ENCODE measurements at regions not wholly inside any gene's neighbourhood (a gene's known extent, or its start where the extent isn't known, plus 50 kb on each side); places are given as distances from the start of the nearest gene placed in this dataset.
"Not testable (repeated sequence)": the region's sequence is repeated elsewhere in the genome, so short reads cannot be mapped to it uniquely, and the experiment has no call there.

DNA sequence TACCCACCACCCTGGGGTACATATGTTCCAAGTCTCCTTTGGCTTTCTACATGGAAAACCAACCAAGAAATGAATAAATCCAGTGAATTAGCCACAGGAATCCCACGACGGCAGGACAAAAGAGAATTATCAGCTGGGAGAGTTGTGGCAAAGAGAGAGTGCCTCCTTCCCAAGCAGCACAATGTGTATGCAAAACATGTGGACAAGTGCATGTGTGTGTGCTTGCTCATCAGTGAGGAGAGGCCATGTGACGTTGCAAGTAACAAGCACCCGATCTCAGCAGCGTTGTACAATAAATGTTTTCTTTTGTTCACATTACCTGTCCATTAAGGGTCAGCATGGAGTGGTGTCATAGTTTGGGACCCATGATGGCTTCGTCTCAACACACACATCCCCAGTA lies 50.0 kb upstream of the EMX2 start:
- no peak for DNase-seq

DNA sequence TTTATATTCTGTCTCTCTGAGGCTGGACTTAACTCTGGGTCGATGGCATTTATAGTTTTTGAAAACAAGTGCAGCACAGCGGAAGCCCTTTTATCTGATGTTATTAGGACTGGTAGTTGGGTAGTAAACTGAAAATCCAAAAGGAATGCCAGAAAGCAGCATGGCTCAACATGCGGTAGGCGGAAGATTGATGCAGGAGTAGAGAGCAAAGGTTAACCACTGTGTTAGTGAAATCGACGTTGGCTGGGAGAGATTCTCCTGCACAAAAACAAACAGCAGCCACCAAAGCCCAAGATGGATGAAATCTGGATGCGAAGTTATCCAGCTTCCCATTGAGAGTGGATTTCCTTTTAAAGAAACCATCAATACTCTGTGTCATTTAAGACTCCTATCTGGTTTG lies 54.5 kb upstream of the EMX2 start:
- no peak for DNase-seq

DNA sequence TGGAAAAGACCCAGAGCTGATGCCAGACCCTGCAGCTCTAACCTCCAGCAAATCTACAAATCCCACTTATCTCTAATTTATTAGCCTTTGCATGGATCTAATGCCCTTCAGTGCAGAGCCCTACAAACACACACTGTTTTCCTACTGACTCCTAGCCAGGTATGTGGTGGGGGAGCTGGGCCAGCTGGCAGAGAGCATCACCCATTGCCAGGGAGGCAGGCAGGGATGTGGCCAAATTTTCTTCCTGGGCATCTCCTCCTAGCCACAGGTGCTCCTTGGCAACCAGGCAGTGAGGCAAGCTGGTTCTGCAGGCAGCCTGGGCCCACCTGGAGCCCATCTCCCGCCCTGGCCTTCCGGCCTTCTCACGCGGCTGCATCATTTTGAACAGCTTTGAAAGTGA lies 55.9 kb upstream of the EMX2 start:
- no peak for DNase-seq

DNA sequence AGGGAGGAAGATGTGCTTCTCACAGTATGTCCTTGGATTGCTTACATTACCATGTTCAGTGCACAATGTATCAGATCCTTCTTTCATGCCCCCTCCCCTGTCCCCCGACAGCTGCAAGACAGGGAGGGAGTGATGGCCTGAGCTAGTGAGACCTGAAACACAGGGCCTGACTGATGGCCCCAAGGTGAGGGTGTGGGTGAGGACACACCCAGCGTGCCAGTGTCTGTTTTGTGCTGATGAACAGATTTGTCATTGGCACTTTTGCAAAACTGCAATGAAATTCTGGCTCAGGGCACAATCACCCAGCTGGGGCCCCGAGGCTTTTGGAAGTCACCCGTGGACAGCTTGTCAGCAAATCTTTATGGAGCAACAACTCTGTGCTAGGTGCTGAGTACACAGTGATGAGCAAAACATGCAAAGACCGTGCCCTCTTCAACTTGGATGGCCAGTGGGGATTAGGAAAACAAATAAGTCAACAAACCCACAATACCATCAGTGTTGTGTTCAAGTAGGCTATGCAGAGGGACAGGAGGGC lies 59.4 kb upstream of the EMX2 start:
- DNase-seq = no peak

DNA sequence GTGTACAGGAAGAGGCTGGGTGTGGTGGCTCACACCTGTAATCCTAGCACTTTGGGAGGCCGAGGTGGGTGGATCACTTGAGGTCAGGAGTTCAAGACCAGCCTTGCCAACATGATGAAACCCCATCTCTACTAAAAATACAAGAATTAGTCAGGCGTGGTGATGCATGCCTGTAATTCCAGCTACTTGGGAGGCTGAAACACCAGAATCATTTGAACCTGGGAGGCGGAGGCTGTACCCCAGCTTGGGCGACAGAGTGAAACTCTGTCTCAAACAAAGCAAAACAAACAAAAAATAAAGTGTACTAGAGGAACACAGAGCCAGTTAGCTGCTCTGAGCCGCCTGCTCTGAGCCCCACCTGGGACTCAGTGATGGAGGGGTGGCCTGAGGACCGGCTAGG lies 61.5 kb upstream of the EMX2 start:
- not testable (repeated sequence) for DNase-seq

DNA sequence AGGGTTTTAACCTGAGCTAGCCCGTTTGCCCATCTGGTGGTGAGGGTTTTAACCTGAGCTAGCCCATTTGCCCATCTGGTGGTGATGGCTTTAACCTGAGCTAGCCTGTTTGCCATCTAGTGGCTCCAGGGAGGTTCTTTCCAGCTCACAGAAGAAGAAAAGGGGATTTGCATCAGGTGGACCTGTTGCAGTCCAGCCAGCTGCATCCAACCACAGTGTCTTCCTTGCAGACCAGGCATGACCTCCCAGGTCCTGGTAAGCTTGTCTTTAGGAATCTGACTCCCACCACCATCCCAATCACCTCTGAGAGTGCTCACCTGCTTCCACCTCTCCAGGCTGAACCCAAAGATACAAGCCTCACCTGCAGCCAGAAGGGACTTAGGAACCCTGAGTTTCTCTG lies 62.4 kb upstream of the EMX2 start:
- DNase-seq = no peak

DNA sequence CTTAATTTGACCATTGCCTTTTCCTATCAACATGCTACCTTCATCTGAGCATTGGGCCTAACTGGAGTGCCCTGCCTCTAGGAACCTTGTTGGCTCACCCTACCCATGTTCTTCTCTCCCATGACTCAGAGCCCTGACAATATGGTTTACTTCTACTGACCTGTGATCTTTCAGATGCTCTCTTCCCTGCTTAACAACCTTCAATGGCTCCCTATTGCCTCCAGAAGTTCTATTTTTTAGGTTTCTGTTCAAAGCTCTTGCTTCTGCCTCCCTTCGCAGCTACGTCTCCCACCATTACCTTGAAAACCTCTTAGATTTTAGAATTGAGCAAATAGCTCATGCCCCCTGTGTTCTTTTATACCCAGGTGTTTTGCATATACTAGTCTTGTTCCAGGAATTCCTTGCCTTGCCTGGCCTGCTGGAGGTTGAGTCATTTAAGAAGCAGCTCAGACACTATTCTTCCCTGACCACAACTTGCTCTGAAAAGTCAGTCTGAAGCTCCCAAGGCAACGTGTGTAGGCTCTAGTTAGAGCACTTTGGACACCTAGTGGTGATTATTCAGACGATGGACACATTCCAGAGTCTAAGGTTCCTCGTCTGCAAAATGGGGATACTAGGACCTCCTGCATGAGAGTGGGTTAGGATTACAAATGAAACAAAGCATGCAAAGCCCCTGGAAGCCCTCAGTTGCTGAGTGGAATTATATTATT lies 64.4 kb upstream of the EMX2 start:
- peak in 1 of 2 experiments; percentile 31 for DNase-seq

DNA sequence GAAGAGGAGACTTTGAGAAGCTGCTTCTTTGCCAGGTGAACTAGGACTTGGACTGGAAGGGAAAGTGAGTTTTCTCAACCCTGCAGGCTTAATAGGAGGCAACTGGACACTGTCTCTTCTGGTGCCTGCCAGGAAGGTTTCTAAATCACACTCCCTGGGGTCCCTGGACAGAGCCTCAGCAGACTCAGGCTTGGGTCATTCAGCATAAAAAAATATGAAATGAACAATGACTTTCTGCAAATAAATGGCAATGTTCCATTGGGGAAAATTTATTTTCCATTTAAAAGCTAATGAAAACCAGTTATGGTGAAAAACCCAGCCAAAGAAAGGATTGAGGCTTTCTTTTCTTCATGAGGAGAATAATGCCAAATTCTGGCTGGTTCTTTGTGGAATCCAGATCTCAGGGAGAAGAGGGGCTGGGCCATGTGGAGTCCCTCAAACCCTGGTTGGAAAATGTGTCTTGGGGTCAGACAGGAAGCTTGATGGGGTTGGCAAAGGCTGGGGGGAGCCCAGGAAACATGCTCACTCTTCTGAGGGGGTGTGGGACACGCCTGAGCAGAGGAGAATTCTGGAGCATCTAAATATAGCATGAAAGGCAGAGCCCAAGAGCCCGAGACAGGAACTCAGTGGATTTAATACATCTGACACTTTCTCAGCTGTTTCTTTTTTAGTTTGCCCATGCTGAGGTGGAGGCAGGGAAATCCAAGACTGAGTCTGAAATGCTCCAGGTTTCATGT lies 65.2 kb upstream of the EMX2 start:
- no peak for DNase-seq

DNA sequence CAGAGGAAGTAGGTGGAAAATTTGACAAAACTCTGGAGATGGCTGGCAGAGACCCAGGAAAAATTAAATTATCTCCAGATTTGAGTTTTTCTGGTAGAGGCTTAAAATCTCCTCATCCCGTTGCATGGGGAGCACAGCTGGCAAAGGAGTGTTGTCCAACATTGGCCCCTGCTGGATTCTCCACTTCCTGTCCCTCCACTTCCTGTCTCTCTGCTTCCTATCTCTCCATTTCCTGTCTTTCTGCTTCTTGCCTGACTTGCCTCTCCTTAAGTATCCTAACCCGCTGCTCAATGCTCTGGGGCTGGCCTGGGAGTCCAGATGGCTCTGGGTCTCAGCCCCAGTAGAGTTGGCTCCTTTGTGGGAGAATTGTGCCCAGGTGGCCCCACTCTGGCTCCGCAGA lies 65.8 kb upstream of the EMX2 start:
- no peak for DNase-seq

DNA sequence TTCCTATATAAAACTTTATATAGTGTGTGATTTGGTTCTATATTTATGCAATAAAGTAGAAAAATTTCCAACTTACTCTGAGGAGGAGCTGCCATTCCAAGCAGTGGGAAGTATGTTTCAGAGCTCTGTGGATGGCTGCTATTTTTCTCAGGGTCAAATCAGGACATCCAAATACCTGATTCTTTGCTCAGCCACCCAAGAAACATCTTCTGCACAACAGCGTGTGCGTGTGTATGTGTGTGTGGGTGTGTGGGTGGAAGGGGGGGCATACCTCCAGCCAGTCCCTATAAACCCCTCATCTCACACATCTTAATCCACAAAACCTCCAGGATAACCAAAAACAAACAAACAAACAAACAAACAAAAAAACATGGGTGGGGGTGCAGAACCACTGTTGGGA lies 66.3 kb upstream of the EMX2 start:
- no peak for DNase-seq

DNA sequence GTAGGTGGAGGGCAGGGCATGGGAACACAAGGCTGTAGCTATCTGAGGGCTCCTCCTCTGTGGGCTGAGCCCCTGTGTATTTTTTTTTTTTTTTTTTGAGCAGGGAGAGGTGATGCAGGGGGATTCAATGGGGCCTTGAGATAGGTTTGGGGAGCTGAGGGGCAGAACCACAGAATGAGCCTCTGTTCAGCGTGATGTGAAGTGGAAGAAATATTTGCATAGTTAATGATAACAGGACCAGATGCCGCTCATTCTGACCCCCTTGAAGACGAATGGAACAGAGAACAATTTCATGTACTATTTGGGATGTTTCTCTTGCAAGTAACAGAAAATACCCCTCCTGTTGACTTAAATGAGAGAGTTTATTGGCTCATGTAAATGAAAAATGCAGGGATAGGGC lies 69.7 kb upstream of the EMX2 start:
- DNase-seq = no peak

DNA sequence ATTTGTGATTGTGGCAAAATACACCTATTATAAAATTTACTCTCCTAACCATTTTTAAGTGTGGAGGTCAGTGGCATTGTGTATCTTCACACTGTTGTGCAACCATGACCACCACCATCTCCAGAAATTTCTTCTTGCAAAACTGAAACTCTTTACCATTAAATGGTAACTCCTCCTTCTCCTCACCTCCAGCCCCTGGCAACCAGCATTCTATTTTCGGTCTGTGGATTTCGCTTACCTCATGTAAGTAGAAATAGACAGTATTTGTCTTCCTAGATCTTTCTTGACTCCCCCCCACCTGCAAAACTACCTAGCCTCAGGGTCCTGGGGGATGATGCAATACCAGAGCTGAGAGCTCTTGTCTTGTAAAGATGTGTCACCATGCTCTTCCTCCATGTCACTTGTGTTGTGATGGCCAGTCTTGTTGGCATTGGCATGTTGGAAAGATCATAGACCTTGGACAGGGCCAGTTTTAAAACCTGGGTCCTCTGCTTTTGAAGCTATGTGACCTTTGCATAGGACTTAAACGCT lies 71.1 kb upstream of the EMX2 start:
- no peak for DNase-seq

DNA sequence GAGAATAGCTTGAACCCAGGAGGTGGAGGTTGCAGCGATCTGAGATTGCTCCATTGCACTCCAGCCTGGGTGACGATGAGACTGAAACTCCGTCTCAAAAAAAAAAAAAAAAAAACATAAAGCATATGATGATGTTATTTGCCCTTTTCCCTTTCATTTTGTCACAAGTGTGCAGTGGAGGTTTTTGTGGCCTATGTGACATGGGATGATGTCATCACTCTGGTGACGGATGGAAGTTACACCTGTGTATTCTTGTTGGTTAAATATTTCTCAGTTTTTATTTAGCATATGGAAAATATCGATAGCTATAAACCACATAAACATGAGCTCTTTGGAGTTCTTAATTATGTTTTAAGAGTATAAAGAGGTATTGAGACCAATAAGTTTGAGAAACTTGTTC lies 71.8 kb upstream of the EMX2 start:
- no peak for DNase-seq

DNA sequence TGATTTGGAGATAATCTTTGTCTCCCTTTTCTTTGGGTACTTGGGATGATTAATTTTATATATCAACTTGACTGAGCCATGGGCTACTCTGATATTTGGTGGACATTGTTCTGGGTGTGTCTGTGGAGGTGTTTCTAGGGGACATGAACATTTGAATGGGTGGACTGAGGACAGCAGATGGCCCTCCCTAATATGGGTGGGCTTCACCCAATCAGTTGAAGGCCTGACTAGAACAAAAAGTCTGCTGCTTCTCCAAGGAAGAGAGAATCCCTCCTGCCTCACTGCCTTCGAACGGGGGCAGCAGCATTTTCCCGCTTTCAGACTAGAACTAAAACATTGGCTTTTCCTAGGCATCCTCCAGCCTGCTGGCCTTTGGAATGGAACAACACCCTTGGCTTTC lies 73.9 kb upstream of the EMX2 start:
- DNase-seq = no peak

DNA sequence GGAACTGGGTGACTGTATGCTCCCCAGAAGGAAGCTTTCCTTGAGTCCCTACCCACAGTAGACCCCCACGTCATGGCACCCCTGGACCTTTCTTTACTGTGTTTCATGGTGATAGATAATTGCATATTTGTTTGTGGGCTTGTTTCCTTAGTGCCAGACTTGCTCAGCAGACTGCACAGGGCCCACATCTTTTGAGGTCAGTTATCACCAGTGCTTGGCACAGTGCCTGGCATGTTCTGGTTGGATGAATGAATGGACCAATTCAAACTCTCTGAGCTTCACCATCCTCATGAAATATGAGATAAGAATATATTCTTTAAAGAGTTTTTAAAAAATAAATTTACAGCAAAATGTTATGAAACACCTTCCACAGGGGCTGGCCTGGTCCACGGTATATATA lies 78.4 kb upstream of the EMX2 start:
- DNase-seq = no peak

DNA sequence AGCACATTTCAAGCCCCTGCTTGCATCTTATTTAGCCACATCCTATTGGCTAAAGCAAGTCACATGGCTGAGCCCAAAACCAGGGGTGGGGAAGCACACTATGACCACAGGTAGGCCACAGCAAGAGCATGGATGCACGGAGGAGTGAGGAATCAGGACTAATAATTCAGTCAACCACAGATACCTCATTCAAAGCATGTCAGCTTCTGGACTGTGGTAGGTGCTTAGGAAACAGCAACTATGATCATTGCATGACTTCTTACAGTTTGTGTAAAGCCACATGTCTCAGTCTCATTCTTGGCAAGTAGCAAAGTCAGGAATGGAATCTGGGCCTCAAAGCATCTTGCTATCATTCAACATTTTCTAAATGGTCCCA lies 79.0 kb upstream of the EMX2 start:
- no peak for DNase-seq

DNA sequence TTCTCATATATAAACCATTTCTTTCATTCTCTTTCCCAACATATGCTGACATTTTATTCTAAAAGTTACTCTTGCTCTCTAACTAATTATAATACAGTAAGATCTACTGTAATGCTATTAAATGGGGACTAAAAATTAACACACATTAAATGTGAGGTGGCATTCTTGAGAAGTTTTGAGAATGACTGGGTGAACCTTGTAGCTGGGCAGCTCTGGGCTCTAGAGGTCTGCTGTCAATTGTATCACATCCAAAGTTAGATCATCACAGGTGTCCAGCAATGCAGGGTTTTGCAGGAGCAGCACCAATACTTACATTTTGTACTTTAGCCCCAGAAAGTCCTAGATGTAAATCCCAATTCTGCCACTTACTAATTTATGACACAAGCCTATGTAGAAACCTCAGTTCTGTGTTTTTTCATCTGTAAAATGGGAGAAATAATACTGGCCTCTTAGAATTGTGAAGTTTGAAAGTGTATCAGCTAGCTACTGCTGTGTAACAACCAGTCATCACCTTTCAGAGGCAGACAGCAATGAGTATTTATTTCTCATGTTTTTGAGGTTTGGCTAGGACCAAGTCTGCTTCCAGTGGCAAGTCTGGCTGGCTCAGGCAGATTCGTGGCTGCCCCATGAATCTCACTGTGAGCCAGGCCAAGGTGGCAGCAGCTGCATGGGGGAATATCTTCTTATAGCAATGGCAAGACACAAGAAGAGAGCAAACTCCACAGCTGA lies 79.6 kb upstream of the EMX2 start:
- DNase-seq = no peak

DNA sequence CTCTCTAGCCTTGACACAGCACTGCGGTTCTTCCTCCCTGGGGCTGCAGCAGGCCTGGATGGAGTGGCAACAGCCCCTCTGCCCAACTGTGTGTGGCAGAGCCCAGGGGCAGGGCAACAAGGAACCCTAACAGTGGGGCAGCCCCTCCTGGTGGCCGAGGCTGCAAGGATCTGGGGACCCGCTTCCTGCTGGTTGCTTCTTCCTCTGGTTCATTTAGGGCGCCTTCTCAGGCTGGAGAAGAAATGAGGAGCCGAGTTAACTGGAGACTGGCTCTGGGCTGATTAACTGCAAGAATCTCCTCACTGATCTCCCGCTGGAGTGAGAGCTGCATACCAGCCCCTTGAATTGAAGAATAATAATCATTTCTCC lies 80.1 kb upstream of the EMX2 start:
- DNase-seq = peak in 1 of 2 experiments; percentile 26

DNA sequence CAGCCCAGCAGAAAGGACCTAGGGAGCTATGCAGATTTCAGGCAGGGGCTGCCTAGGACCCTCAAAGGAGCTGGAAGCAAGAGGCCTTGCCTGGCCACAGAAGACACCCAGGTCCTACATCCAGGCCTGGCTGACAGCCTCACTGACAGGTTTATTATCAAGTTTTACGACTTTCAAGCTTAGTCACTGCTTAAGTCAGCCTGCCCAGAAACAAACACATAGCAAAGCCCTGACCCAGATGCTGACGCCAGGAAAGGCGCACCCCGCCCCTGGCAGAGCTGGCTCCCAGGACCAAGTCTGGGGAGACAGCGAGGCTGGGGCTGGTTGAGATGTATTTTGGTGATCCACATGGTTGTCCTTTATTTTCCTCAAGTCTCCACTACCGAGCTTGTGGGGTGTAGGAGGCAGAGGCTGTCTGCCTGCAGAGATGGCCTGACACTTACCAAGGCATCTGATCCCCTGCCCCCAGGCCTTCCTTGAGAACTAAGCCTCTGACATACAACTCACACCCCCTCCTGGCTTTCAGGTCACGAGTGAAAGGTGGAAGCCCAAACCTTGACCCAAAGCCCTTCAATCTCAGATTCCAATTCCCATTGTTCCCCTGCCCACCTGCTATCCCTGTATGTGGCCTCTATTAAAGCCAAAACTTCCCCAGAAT lies 80.7 kb upstream of the EMX2 start:
- DNase-seq = no peak

DNA sequence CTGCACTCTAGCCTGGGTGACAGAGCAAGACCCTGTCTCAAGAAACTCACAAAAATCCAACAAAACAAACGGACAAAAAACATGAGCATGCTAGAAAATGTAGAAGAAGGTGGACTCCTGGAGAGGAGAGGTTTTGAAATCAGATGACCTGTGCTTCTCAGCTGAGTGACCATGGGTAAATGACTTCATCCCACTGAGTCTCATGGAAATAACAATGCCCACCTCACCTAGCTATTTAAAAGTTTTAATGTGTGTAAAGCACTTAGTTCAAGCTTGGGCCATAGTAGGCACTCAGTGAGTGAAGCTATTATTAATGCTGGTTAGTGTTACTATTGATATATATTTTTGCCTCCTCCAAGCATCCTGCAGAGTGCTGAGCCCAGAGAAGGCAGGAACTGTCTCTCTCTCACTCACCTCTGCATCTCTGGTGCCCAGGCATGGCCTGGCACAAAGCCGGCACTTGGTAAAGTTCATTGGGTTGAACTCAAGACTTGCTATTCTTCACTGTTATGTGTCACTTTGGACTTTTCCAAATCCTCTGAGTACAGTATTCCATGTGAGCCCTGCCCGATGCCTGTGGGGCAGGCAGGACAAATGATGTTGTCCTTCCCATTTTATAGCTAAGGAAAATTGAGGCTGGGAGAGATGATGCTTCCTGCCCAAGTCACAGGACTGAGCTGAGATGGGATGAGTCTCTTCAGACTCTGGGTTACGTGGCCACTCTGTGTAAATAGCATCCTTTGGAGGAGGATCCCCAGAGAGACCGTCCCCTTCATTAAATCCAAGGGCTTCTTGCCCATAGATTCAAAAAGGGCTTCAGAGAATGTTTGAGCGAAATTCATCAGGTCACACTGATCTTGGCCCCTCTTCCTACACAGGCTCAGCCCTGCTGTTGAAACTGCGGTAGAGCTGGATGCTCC lies 81.4 kb upstream of the EMX2 start:
- DNase-seq = no peak

DNA sequence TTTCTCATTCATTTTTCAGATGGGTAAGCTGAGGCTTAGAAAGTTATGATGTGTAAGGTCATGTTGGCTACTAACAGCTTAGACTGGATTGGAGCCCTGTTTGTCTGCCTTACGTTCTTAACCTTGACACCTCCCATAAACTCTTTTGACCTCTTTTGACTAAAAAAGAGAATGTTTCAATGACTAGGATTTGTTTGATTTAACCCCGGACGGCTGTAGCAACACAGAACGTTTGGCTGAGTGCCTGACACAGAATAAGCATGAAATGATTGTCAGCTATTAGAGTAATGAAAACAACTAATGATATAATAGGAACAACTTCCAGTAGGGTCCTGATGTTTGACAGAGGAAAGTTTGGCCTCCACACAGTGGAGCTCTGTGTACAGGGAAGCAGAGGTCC lies 83.3 kb upstream of the PDZD8 start:
- DNase-seq = no peak

DNA sequence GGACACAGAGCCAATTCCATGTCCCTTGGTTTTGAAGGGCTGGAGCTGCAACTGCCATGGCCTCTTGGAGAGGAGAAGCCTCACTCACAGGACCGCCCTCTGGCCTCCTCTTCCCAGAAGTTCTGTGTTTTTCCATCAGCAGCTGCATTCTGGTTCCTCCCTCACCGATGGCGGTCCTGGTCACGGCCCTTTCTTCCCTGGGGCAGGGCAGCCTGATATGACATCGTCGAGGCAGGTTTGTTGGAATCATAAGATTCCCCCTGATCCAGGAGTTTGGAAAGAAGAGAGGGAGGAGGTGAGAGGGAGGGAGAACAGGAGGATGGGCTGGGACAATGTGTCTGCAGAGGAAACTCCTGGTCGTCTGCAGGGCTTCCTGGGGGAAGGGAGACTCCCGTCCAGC lies 82.7 kb upstream of the PDZD8 start:
- no peak for DNase-seq

Measured in Kasumi-1 (cell line).